NCI-H2227 (cell line): ENCODE measurements at regions not wholly inside any gene's neighbourhood (a gene's known extent, or its start where the extent isn't known, plus 50 kb on each side); places are given as distances from the start of the nearest gene placed in this dataset.
"Not testable (repeated sequence)": the region's sequence is repeated elsewhere in the genome, so short reads cannot be mapped to it uniquely, and the experiment has no call there.

Experiments
- DNase-seq: peaks from one replicate; lab custom pipeline; 2025; ENCODE audit not compliant: unreplicated experiment; lab: John Stamatoyannopoulos, UW

- peak; percentile 28 for DNase-seq
Measured at GRCh38 chr14:27528328-27528727, 930.5 kb upstream of the NOVA1 start.

GRCh38 chr14:27536748-27537147 lies 938.9 kb upstream of the NOVA1 start:
- no peak for DNase-seq

- DNase-seq: no peak
Measured at GRCh38 chr14:27546111-27546510, 948.3 kb upstream of the NOVA1 start.

- no peak for DNase-seq
Measured at GRCh38 chr14:27553790-27554189, 956.0 kb upstream of the NOVA1 start.

GRCh38 chr14:27557445-27557844 lies 959.6 kb upstream of the NOVA1 start:
- DNase-seq: no peak

GRCh38 chr14:27559848-27560247 lies 962.0 kb upstream of the NOVA1 start:
- DNase-seq: no peak

GRCh38 chr14:27566843-27567382 lies 969.1 kb upstream of the NOVA1 start:
- no peak for DNase-seq

GRCh38 chr14:27573018-27573417 lies 975.2 kb upstream of the NOVA1 start:
- no peak for DNase-seq

GRCh38 chr14:27587103-27587502 lies 989.3 kb upstream of the NOVA1 start:
- no peak for DNase-seq

- peak; percentile 4 for DNase-seq
Measured at GRCh38 chr14:27605282-27605681, 1007.4 kb upstream of the NOVA1 start.

GRCh38 chr14:27608377-27608776 lies 1010.5 kb upstream of the NOVA1 start:
- DNase-seq: no peak

GRCh38 chr14:27612121-27612520 lies 1014.3 kb upstream of the NOVA1 start:
- DNase-seq: no peak

GRCh38 chr14:27613102-27613501 lies 1015.3 kb upstream of the NOVA1 start:
- no peak for DNase-seq

GRCh38 chr14:27623782-27624181 lies 1025.9 kb upstream of the NOVA1 start:
- DNase-seq: no peak

GRCh38 chr14:27634056-27634970 lies 1036.5 kb upstream of the NOVA1 start:
- DNase-seq: no peak

GRCh38 chr14:27640688-27641087 lies 1042.9 kb upstream of the NOVA1 start:
- DNase-seq: not testable (repeated sequence)

- no peak for DNase-seq
Measured at GRCh38 chr14:27642251-27642866, 1044.5 kb upstream of the NOVA1 start.

GRCh38 chr14:27660683-27661082 lies 1062.8 kb upstream of the NOVA1 start:
- no peak for DNase-seq

GRCh38 chr14:27668531-27668930 lies 1070.7 kb upstream of the NOVA1 start:
- no peak for DNase-seq

GRCh38 chr14:27672047-27672446 lies 1074.2 kb upstream of the NOVA1 start:
- no peak for DNase-seq

GRCh38 chr14:27672811-27673737 lies 1075.2 kb upstream of the NOVA1 start:
- not testable (repeated sequence) for DNase-seq
